Coronary artery (tissue), 2 donors: ENCODE measurements at regions not wholly inside any gene's neighbourhood (a gene's known extent, or its start where the extent isn't known, plus 50 kb on each side); places are given as distances from the start of the nearest gene placed in this dataset.

Source experiments
- DNase-seq: peaks from one replicate; pipeline ENCODE4 v3.0.0-alpha.2; 2017; ENCODE audit warnings: low spot score
- H3K27ac ChIP-seq, 2 donors: fragments of 200-600 bp; sonication (generic); one replicate each; pipeline ENCODE4 v1.5.1; 2016 to 2019
- H3K4me3 ChIP-seq: fragments of 200-600 bp; sonication (generic); 2 replicates; pipeline ENCODE4 v1.5.1; 2016; ENCODE audit warnings: mild to moderate bottlenecking, moderate library complexity
- CTCF ChIP-seq: fragments of 200-600 bp; sonication (generic); IDR thresholded peaks from one replicate; pipeline ENCODE4 v1.5.1; 2019; ENCODE audit warnings: antibody characterized with exemption

DNA sequence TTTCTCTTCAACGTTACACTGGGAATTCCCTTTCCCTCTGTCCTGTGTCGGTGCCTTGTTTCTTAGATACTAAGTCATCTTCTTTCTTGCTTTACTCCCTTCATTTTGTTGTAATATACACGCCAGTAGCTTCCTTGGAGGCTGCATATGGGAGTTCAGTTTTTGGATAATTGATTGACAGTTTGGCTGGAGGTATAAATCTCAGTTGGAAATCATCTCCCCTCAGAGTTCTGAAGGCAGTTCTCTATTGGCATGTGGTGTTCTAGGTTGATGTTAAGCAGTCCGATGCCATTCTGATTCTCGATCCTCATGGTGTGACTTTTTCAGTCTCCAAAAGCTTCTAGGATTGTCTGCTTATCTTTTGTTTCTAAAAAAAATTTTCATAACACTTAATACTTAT is 152.5 kb upstream of the GLI2 start:
- no peak overlapping the region for H3K27ac ChIP-seq

DNA sequence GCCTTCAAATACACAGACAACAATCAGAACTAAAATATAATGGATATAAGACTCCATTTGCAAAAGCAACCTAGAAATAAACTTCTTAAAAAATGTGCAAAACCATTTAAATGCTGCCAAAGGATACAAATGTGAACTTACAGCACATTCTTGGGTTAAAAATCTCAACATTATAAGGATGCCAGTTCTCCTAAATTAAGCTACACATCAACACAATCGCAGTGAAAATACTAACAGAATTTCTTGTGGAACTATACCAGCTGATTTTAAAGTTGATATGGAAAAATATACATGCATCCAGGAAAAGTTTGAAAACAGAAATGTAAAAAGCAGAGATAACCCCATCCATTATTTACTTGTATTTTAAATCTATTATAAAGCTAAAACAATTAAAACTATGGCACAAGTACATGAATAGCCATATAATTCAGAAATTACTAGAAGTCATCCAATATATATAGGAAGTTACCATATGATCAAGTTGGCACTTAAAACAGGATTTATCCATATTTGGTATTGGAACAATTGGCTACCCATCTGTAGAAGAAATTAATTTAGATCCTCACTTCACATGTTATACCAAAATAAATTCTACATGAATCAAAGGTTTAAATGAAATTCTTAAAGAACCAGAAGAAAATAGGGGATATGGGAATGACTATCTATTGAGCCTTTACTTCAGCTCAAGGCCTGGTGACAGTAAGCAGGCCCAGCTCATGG is 151.7 kb upstream of the GLI2 start:
- Histone ChIP-seq H3K27ac (no peak overlapping the region), H3K4me3 (no peak overlapping the region)
- no peak for DNase-seq
- no peak for TF ChIP-seq CTCF

More for the DNA sequence above, 152.5 kb upstream of the GLI2 start:
- no peak for DNase-seq
- no peak overlapping the region for H3K4me3 ChIP-seq
- TF ChIP-seq CTCF: no peak

- DNase-seq: no peak
- no peak for TF ChIP-seq CTCF
- H3K27ac ChIP-seq: no peak overlapping the region
- H3K4me3 ChIP-seq: peak overlapping the region; percentile 42
Measured at GRCh38 chr2:120586507-120587278, 149.0 kb upstream of the GLI2 start.

DNA sequence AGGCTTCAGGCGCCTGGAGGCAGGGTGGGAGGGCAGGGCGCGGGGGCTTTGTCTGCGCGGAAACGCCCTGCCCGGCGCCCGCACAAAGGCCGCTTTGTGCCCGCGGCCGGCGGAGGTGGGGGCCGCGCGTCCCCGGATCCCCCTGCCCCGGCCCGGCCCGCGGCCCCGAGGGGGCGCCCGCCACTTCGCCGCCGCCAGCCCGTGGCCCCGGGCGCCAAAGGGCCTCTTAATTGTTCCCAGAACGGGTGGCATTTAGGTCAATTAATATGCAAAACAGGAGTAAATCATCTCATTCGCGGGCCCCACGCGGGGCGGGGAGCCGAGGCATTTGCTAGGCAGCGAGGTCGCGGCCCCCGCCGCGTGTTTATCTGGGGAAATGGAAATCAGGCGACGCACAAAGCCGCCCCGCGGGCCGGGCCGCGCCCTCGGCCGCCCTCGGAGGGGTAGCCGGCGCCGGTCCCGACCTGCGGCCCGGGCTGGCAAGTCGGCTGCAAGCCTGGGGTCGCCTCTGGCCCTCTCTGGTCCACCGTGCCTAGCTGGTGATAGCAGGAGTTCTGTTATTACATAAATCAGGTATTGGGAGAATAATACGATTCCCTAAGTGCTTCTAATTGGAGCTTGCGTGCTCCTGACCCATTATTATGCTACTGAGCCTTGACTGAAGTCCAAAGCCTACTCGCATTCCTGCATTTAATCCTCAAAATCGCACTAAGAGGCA is 148.2 kb upstream of the GLI2 start:
- no peak overlapping the region for H3K27ac ChIP-seq
- DNase-seq: no peak
- TF ChIP-seq CTCF: no peak
- peak overlapping the region; percentile 42 for H3K4me3 ChIP-seq

DNA sequence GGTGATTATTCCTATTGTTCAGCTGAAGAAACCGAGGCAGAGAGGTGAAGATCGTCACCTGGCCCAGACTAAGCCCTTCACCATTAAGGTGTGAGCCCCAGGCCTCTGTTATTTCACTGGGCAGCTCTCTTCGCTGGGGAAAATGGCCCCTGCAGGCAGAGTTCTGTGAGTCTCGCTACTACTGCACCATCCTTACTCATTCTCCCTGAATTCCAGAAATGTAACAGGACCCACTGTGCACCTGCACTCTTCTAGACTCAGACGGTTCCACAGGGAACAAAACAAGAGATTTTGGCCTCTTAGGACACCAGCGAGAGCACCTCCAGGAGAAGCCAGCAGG is 147.7 kb upstream of the GLI2 start:
- DNase-seq: no peak
- no peak for TF ChIP-seq CTCF
- H3K4me3 ChIP-seq: peak overlapping the region; percentile 42

DNA sequence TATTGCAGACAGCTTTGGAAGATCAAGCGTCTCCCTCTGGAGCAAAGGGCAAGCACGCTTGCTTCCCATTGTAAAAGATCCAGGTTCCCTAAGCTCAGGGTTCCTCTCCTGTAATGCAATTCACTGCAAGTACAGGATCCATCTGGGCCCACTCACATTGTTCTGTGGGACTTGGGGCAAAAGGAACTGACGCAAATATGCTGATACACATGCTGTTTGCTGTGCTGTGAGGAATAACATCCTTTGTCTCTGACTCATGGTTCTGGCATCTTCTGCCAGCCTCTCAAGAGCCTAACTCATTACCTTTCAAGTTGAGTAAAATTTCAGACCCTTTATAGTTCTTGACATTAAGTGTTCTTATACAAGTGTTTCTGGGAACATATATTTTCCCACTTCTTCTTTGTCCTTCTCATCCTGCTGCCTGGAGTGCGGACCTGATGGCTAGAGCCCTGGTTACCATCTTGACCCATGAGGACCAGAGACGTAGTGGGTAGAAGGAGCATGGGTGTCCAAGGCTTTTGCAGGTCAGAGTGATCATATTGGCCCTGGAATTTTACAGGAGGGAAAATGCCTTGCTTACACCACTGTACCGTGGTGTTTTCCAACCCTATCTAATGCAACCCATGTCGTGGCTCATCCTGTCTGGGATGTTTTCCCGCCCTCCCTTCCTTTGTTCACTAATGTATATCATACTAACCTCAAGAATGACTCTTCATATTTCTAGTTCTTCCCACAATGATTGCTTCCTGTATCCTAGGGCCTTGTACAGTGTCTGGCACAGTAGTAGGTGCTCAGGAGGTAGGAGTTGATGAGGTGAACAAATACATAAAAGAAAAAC is 145.7 kb upstream of the GLI2 start:
- no peak overlapping the region for H3K4me3 ChIP-seq
- DNase-seq: no peak
- H3K27ac ChIP-seq: no peak overlapping the region
- TF ChIP-seq CTCF: no peak

More for the DNA sequence above, 147.7 kb upstream of the GLI2 start:
- no peak overlapping the region for H3K27ac ChIP-seq
